ENCODE measurements at regions not wholly inside any gene's neighbourhood (a gene's known extent, or its start where the extent isn't known, plus 50 kb on each side); places are given as distances from the start of the nearest gene placed in this dataset.

DNA sequence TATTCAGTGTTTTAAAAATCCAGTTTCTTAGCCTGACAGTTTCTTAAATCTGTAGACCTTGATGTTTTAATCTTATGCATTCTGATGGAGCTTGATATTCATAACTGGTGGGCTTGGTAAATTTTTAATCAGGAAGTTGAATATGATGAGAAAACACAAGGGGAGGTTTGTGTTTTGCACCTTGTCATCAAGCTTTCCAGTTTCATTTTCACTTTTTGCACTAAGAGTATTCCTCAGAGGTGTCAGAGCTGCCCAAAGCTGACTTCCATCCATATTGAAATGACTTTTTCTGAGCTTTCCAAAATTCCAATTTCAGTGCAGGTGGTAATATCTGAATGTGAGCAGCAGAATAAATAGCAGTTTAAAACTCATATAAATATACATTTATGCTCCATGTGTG is 555.0 kb upstream of the RBFOX1 start (continued):
- TF ChIP-seq ZNF462 (CRISPR knock-in tag; IDR thresholded peaks at IDR 0.05): no peak

- no peak overlapping the region for H2AFZ ChIP-seq
- H3K4me2 ChIP-seq: no peak overlapping the region
- H3K36me3 ChIP-seq (ENCODE audit: insufficient read depth): no peaks in the 10 kb centered on the region
- H3F3A ChIP-seq (replicated peaks; ENCODE audit: low read depth): no peaks in the 10 kb centered on the region
- no peaks in the 10 kb centered on the region for H3K4me1 Mint-ChIP-seq
- no peak for ATAC-seq
- H3K27ac Mint-ChIP-seq: no peak overlapping the region
- DNase-seq (ENCODE audit: low spot score): no peak
- H3K79me2 ChIP-seq (replicated peaks; ENCODE audit: insufficient read depth): no peaks in the 10 kb centered on the region
- no peaks in the 10 kb centered on the region for H3K27me3 Mint-ChIP-seq (ENCODE audit: insufficient read depth, low read depth, poor library complexity)
- H3K27ac ChIP-seq (ENCODE audit: low read depth): no peak overlapping the region
- H3K27me3 ChIP-seq (ENCODE audit: insufficient read depth): no peaks in the 10 kb centered on the region
- H3K4me3 ChIP-seq: no peak overlapping the region
- no peaks in the 10 kb centered on the region for H4K20me1 ChIP-seq (replicated peaks; ENCODE audit: insufficient read depth)
- no peak overlapping the region for H3K4me3 Mint-ChIP-seq
- no peaks in the 10 kb centered on the region for H3K36me3 Mint-ChIP-seq (ENCODE audit: low read depth)
- H3K9me2 ChIP-seq (ENCODE audit: insufficient read depth): no peaks in the 10 kb centered on the region
- no peak for TF ChIP-seq CREB1 (CRISPR knock-in tag; IDR thresholded peaks at IDR 0.05; ENCODE audit: low read depth)
- no peaks in the 10 kb centered on the region for H3K4me1 ChIP-seq (ENCODE audit: insufficient read depth)
- H3K9me3 Mint-ChIP-seq: peaks cover 24% of the 10 kb centered on the region; the same call in 2 of the 3 replicates
Observed at GRCh38 chr16:6775712-6776111, 556.9 kb upstream of the RBFOX1 start.

- no peaks in the 10 kb centered on the region for H4K20me1 ChIP-seq (replicated peaks; ENCODE audit: insufficient read depth)
- TF ChIP-seq ZNF331 (CRISPR knock-in tag; IDR thresholded peaks at IDR 0.05; ENCODE audit: low read depth) (no peak), ZNF114 (CRISPR knock-in tag; IDR thresholded peaks at IDR 0.05) (no peak), ETS1 (IDR thresholded peaks at IDR 0.05) (no peak), NANOG (IDR thresholded peaks at IDR 0.05; ENCODE audit: borderline replicate concordance) (no peak)
- Mint-ChIP-seq H3K36me3 (ENCODE audit: low read depth) (no peaks in the 10 kb centered on the region), H3K27ac (no peak overlapping the region), H3K27me3 (ENCODE audit: insufficient read depth, low read depth, poor library complexity) (no peaks in the 10 kb centered on the region), H3K9me3 (peaks cover 33% of the 10 kb centered on the region), H3K4me3 (no peak overlapping the region), H3K4me1 (no peaks in the 10 kb centered on the region)
- no peaks in the 10 kb centered on the region for H3K27me3 ChIP-seq (ENCODE audit: insufficient read depth)
- no peak overlapping the region for H2AFZ ChIP-seq
- no peak overlapping the region for H3K27ac ChIP-seq (ENCODE audit: low read depth)
- H3K4me3 ChIP-seq: no peak overlapping the region
- no peak overlapping the region for H3K4me2 ChIP-seq
- no peaks in the 10 kb centered on the region for H3F3A ChIP-seq (replicated peaks; ENCODE audit: low read depth)
- H3K36me3 ChIP-seq (ENCODE audit: insufficient read depth): no peaks in the 10 kb centered on the region; the same call in 1 of the 2 replicates
- H3K4me1 ChIP-seq (ENCODE audit: insufficient read depth): no peaks in the 10 kb centered on the region
- ATAC-seq (no peak), DNase-seq (ENCODE audit: low spot score) (no peak)
- no peaks in the 10 kb centered on the region for H3K9me2 ChIP-seq (ENCODE audit: insufficient read depth)
- no peaks in the 10 kb centered on the region for H3K79me2 ChIP-seq (replicated peaks; ENCODE audit: insufficient read depth)
Observed at GRCh38 chr16:6771956-6772355, 560.7 kb upstream of the RBFOX1 start.
